Endothelial cell (in vitro differentiated cells): ENCODE measurements at regions not wholly inside any gene's neighbourhood (a gene's known extent, or its start where the extent isn't known, plus 50 kb on each side); places are given as distances from the start of the nearest gene placed in this dataset.

Experiments used
- DNase-seq: peaks from one replicate; pipeline ENCODE4 v3.0.0; 2021; ENCODE audit warnings: low spot score
- H3K27ac Mint-ChIP-seq: one replicate; pipeline ENCODE4 v1.8.0; 2021; ENCODE audit warnings: mixed read lengths, inconsistent platforms; ENCODE audit not compliant: unreplicated experiment
- H3K27me3 Mint-ChIP-seq: one replicate; pipeline ENCODE4 v1.8.0; 2021; ENCODE audit warnings: mild to moderate bottlenecking, moderate library complexity, mixed read lengths, inconsistent platforms; ENCODE audit not compliant: unreplicated experiment
- H3K36me3 Mint-ChIP-seq: one replicate; pipeline ENCODE4 v1.8.0; 2021; ENCODE audit warnings: mild to moderate bottlenecking, low read depth, mixed read lengths, inconsistent platforms; ENCODE audit not compliant: unreplicated experiment
- H3K4me1 Mint-ChIP-seq: one replicate; pipeline ENCODE4 v1.8.0; 2021; ENCODE audit warnings: mild to moderate bottlenecking, mixed read lengths, inconsistent platforms; ENCODE audit not compliant: unreplicated experiment
- H3K4me3 Mint-ChIP-seq: one replicate; pipeline ENCODE4 v1.8.0; 2021; ENCODE audit warnings: mild to moderate bottlenecking, mixed read lengths, inconsistent platforms; ENCODE audit not compliant: unreplicated experiment
- H3K9me3 Mint-ChIP-seq: one replicate; pipeline ENCODE4 v1.8.0; 2021; ENCODE audit warnings: mixed read lengths, inconsistent platforms; ENCODE audit not compliant: unreplicated experiment
- CTCF ChIP-seq: fragments of 200-600 bp; sonication (generic); IDR thresholded peaks from one replicate; pipeline ENCODE4 v1.5.0; 2021; ENCODE audit warnings: antibody characterized with exemption; ENCODE audit not compliant: unreplicated experiment

GRCh38 chr2:220491670-220492069, 864.2 kb downstream of the SLC4A3 start:
- Mint-ChIP-seq H3K9me3 (no peaks in the 10 kb centered on the region), H3K4me3 (no peak overlapping the region), H3K27me3 (peaks cover 2% of the 10 kb centered on the region), H3K27ac (no peak overlapping the region), H3K4me1 (peaks cover 8% of the 10 kb centered on the region), H3K36me3 (no peaks in the 10 kb centered on the region)
- no peak for TF ChIP-seq CTCF
- DNase-seq: no peak

- no peak overlapping the region for H3K27ac Mint-ChIP-seq
- H3K27me3 Mint-ChIP-seq: no peaks in the 10 kb centered on the region
- DNase-seq: no peak
- H3K36me3 Mint-ChIP-seq: no peaks in the 10 kb centered on the region
- H3K9me3 Mint-ChIP-seq: no peaks in the 10 kb centered on the region
- H3K4me1 Mint-ChIP-seq: peaks cover 3% of the 10 kb centered on the region
- H3K4me3 Mint-ChIP-seq: no peak overlapping the region
- no peak for TF ChIP-seq CTCF
Observed at GRCh38 chr2:220493871-220494525, 866.6 kb downstream of the SLC4A3 start.

- DNase-seq: no peak
- Mint-ChIP-seq H3K27ac (no peak overlapping the region), H3K36me3 (peaks cover 4% of the 10 kb centered on the region), H3K4me3 (no peak overlapping the region), H3K9me3 (no peaks in the 10 kb centered on the region), H3K4me1 (peaks cover 3% of the 10 kb centered on the region), H3K27me3 (no peaks in the 10 kb centered on the region)
- TF ChIP-seq CTCF: no peak
Observed at GRCh38 chr2:220496513-220496912, 869.1 kb downstream of the SLC4A3 start.

- H3K9me3 Mint-ChIP-seq: no peaks in the 10 kb centered on the region
- H3K36me3 Mint-ChIP-seq: peaks cover 4% of the 10 kb centered on the region
- TF ChIP-seq CTCF: no peak
- no peaks in the 10 kb centered on the region for H3K27me3 Mint-ChIP-seq
- DNase-seq: no peak
- no peak overlapping the region for H3K4me3 Mint-ChIP-seq
- no peak overlapping the region for H3K27ac Mint-ChIP-seq
- H3K4me1 Mint-ChIP-seq: no peaks in the 10 kb centered on the region
Observed at GRCh38 chr2:220499225-220499624, 871.8 kb downstream of the SLC4A3 start.

GRCh38 chr2:220502539-220502938, 875.1 kb downstream of the SLC4A3 start:
- Mint-ChIP-seq H3K36me3 (peaks cover 4% of the 10 kb centered on the region), H3K27me3 (no peaks in the 10 kb centered on the region), H3K9me3 (no peaks in the 10 kb centered on the region), H3K4me3 (no peak overlapping the region), H3K27ac (no peak overlapping the region), H3K4me1 (peaks cover 13% of the 10 kb centered on the region)
- TF ChIP-seq CTCF: no peak
- no peak for DNase-seq
